RWPE1 (cell line): ENCODE measurements at regions not wholly inside any gene's neighbourhood (a gene's known extent, or its start where the extent isn't known, plus 50 kb on each side); places are given as distances from the start of the nearest gene placed in this dataset.

ENCODE experiments used
- CTCF ChIA-PET: fragments of 350-600 bp; sonication (Branson Sonifier 250); formaldehyde crosslinking; extraction: SDS; loops from one replicate; lab custom pipeline; 2021; lab: Yijun Ruan, JAX
- POLR2A ChIA-PET: fragments of 400-600 bp; formaldehyde crosslinking; extraction: SDS; loops from one replicate; lab custom pipeline; 2020; ENCODE audit warnings: antibody characterized with exemption; ENCODE audit not compliant: low non-redundant PET; lab: Yijun Ruan, JAX
- DNase-seq: peaks from one replicate; pipeline ENCODE4 v3.0.0; 2012; ENCODE audit warnings: low spot score
- H3K27ac ChIP-seq: fragments of 450-650 bp; 2 replicates; pipeline ENCODE4 v1.5.1; 2017
- CTCF ChIP-seq: fragments of 450-650 bp; conservative IDR thresholded peaks from 2 replicates; pipeline ENCODE4 v1.5.1; 2017; ENCODE audit warnings: low read depth, mild to moderate bottlenecking

DNA sequence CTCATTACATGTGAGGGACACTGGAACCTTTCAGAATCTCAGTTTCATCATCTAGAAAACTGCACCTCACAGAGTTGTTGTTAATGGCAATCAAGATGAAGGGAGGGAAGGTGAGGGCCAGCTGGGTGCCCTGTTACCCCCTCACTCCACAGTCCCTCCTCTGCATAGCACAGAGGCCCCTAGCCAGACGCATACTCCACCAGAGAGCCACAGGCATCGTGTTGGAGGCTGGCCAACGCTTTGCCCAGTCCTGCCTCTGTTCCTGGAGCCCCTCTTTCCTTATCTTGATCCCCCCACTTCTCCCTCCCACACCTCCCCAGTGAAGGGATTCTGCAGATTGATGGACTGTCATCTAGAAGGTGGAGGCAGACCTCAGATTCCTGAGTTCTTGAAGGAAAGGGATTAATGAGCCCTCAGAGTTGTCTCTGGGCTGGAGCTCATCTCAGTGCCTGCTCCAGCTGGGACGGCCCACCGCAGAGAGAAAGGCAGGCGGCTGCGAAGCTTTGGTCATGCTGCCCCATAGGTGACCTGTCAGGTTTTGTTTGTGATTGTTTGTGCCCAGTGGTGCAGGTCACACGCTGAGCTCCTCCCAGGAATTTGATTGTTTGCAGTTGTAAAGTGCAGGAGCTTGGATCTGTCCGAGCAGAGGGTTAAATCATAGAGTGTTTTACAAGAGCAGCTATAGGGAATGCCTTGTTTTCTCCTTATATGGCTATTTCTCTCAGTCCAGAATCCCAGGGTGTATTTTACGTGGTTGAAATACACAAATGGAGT lies 487.3 kb downstream of the CCDC171 start:
- no peak for TF ChIP-seq CTCF
- no peak for DNase-seq
- no peak overlapping the region for H3K27ac ChIP-seq
- ChIA-PET POLR2A (no interaction called here), CTCF (interaction anchor here (0.5 kb wide), 1 partner anchor 85 kb away, joined by 3 read pairs; no protein-coding TSS in a partner anchor)

GRCh38 chr9:16043756-16044578 lies 491.1 kb downstream of the CCDC171 start:
- H3K27ac ChIP-seq: no peak overlapping the region
- DNase-seq: no peak
- ChIA-PET POLR2A (no interaction called here), CTCF (interaction anchor here (0.6 kb wide), 2 partner anchors 11 to 299 kb away, joined by 3 read pairs; no protein-coding TSS in a partner anchor)
- no peak for TF ChIP-seq CTCF

DNA sequence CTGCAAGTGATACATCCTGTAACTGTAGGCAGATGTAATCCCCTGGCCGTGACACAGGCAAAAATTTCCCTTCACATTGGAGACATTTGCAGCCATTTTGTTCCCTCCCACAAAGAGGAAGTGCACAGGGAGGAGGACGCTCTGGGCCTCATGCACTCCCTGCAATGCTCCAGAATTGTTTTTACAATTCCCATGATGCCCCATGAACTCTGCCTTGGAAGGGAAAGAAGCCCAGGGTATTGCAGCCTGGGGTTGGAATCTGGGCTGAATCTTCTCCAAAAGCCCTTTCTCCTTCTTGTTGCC lies 491.7 kb downstream of the CCDC171 start:
- POLR2A ChIA-PET: no interaction called here
- CTCF ChIA-PET: interaction anchor here (0.6 kb wide), 1 partner anchor 11 kb away, joined by 3 read pairs; no protein-coding TSS in a partner anchor

GRCh38 chr9:16045651-16046280 lies 492.9 kb downstream of the CCDC171 start:
- POLR2A ChIA-PET: no interaction called here
- TF ChIP-seq CTCF: no peak
- CTCF ChIA-PET: no interaction called here

More for the DNA sequence above, 491.7 kb downstream of the CCDC171 start:
- TF ChIP-seq CTCF: no peak
- DNase-seq: no peak
- H3K27ac ChIP-seq: no peak overlapping the region

DNA sequence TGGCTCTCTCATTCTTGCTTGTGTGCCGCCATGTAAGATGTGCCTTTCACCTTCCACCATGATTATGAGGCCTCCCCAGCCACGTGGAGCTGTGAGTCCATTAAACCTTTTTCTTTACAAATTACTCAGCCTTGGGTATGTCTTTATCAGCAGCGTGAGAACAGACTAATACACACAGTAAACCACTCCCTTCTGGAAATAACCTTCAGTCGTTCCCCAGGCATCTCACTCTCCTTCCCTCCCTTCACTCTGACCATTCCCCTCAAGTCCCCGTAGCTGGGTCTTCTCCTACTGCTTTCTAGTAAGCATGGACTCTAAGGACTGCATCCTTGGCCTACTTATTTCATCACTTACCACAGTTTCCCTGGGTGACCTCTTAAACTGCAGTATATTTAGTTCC lies 493.9 kb downstream of the CCDC171 start:
- no peak for DNase-seq
- TF ChIP-seq CTCF: no peak
- ChIA-PET POLR2A (no interaction called here), CTCF (no interaction called here)
- no peak overlapping the region for H3K27ac ChIP-seq

More at GRCh38 chr9:16045651-16046280, 492.9 kb downstream of the CCDC171 start:
- H3K27ac ChIP-seq: no peak overlapping the region
- DNase-seq: no peak

DNA sequence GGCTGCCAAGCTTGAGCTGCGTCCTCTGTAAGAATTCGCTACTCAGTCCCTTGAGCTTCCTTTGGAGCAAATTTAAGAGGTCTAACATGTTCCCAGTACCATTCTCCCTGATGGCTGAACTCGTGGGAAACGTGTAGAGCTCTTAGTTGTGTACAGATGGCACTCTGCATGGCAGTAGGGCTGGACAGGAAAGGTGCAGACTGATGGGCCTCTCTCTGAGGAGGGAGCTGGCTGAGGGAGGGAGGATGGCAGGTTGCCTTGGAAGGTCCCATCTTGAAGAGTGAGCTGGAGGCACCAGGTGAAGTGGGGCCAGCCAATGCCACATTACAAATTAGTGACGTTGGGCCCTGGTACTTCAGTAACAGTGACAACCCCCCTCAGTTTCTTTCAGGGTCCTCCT lies 495.3 kb downstream of the CCDC171 start:
- DNase-seq: no peak
- no peak overlapping the region for H3K27ac ChIP-seq
- TF ChIP-seq CTCF: no peak
- POLR2A ChIA-PET: no interaction called here
- CTCF ChIA-PET: no interaction called here
